HepG2 (cell line): ENCODE measurements at regions not wholly inside any gene's neighbourhood (a gene's known extent, or its start where the extent isn't known, plus 50 kb on each side); places are given as distances from the start of the nearest gene placed in this dataset.

ENCODE experiments used
- ATAC-seq: fragments of 200-7000 bp; cut with Tn5 transposase; 3 replicates; pipeline ENCODE4 v1.9.1; 2020; ENCODE audit warnings: mild to moderate bottlenecking, moderate library complexity
- BruUV-seq: library from RNA; stranded (reverse); fragments of 400-500 nt; replicated peaks from 2 replicates; lab custom pipeline; 2021; lab: Mats Ljungman, UMichigan
- CTCF ChIA-PET: fragments of 300-600 bp; formaldehyde crosslinking; extraction: SDS; loops from one replicate; lab custom pipeline; 2021; ENCODE audit warnings: low total read pairs, inconsistent platforms, low intra/inter-chr PET ratio; lab: Yijun Ruan, JAX
- POLR2A ChIA-PET: fragments of 350-600 bp; sonication (Branson Sonifier 250); formaldehyde crosslinking; loops from one replicate; lab custom pipeline; 2020; ENCODE audit warnings: antibody characterized with exemption, inconsistent platforms; lab: Yijun Ruan, JAX
- DNase-seq: peaks from one replicate; pipeline ENCODE4 v3.0.0-alpha.2; 2015; ENCODE audit warnings: low spot score
- FAIRE-seq: peaks from 3 replicates; lab custom pipeline; 2011; peaks lifted over from hg19 to GRCh38; lab: Jason Lieb, UNC
- H2AFZ ChIP-seq: one replicate; pipeline ENCODE4 v1.6.1; 2011; ENCODE audit warnings: low read length, inconsistent platforms
- H3K27ac ChIP-seq: fragments of 300-600 bp; 3 replicates; pipeline ENCODE4 v1.8.0; 2011; ENCODE audit warnings: mixed run types, mild to moderate bottlenecking, mixed read lengths, low read length, inconsistent platforms; ENCODE audit not compliant: insufficient read depth; ENCODE audit errors: extremely low read length
- H3K27me3 ChIP-seq, 2 experiments: fragments of 200-600 bp in 1 of 2; 2 replicates in 1 of 2; 3 replicates in 1 of 2; pipeline versions ENCODE4 v1.6.0 to v1.8.0; 2011; ENCODE audit warnings: low read length in 2 of 2, mild to moderate bottlenecking in 2 of 2, moderate library complexity in 2 of 2, inconsistent platforms in 1 of 2; ENCODE audit not compliant: insufficient read depth in 2 of 2, control insufficient read depth in 1 of 2
- H3K36me3 ChIP-seq, 2 experiments: fragments of 200-600 bp in 1 of 2; replicated peaks in 1 of 2; 2 replicates in 1 of 2; 3 replicates in 1 of 2; pipeline versions ENCODE4 v1.5.1 to v1.8.0; 2011; ENCODE audit warnings: low read length in 2 of 2, inconsistent platforms in 1 of 2; ENCODE audit not compliant: insufficient read depth in 2 of 2, control insufficient read depth in 1 of 2
- H3K4me1 ChIP-seq: 2 replicates; pipeline ENCODE4 v1.5.1; 2012; ENCODE audit warnings: low read length, inconsistent platforms; ENCODE audit not compliant: insufficient read depth
- H3K4me2 ChIP-seq: 2 replicates; pipeline ENCODE4 v1.6.0; 2011; ENCODE audit warnings: low read depth, low read length, inconsistent platforms
- H3K4me3 ChIP-seq, 3 experiments: fragments of 200-600 bp in 1 of 3; sonication (generic), shearing (Covaris generic) in 1 of 3; replicated peaks in 1 of 3; 2 replicates each; pipeline ENCODE4 v1.5.1; 2011 to 2016; ENCODE audit warnings: low read length in 3 of 3, inconsistent platforms in 2 of 3, low read depth in 2 of 3, mild to moderate bottlenecking in 2 of 3, control low read depth in 1 of 3, mixed read lengths in 1 of 3; ENCODE audit not compliant: insufficient read depth in 1 of 3
- H3K79me2 ChIP-seq: one replicate; pipeline ENCODE4 v1.6.1; 2011; ENCODE audit warnings: low read length, inconsistent platforms; ENCODE audit not compliant: insufficient read depth
- H3K9ac ChIP-seq: 2 replicates; pipeline ENCODE4 v1.6.0; 2011; ENCODE audit warnings: mild to moderate bottlenecking, low read depth, low read length, inconsistent platforms; ENCODE audit not compliant: insufficient read depth
- H3K9me3 ChIP-seq: 2 replicates; pipeline ENCODE4 v1.5.1; 2012; ENCODE audit warnings: mild to moderate bottlenecking, low read length
- H4K20me1 ChIP-seq: 2 replicates; pipeline ENCODE4 v1.6.0; 2011; ENCODE audit warnings: inconsistent platforms, mild to moderate bottlenecking, low read length, moderate library complexity; ENCODE audit not compliant: insufficient read depth
- AHR ChIP-seq: IDR thresholded peaks from 2 replicates; pipeline ENCODE4 v1.6.1; 2018; ENCODE audit warnings: missing genetic modification reagents, missing compliant biosample characterization
- BHLHE40 ChIP-seq: IDR thresholded peaks from 2 replicates; pipeline ENCODE4 v1.6.1; 2011; ENCODE audit warnings: low read length, improper control_type of control experiment
- ZNF496 ChIP-seq: sonication (generic); formaldehyde crosslinking; IDR thresholded peaks from 2 replicates; pipeline ENCODE4 v1.8.1; 2023; ENCODE audit warnings: mild to moderate bottlenecking, moderate library complexity, missing genetic modification reagents; ENCODE audit not compliant: insufficient replicate concordance
- WGBS: methylation state at CpG from one replicate; pipeline ENCODE4 v1.1.6; 2017; ENCODE audit warnings: low lambda C conversion rate; 5-methylcytosine and 5-hydroxymethylcytosine counted together
- in situ Hi-C: cut with HindIII; loops from 2 replicates; pipeline ENCODE4 v1.10.0; 2017; ENCODE audit warnings: low pct_unique_long_range_greater_than_20kb; ENCODE audit not compliant: extremely low pct_ligation_motif_present
- intact Hi-C: fragments of 100-400 bp; cut with micrococcal nuclease; formaldehyde crosslinking; loops from one replicate; pipeline ENCODE4 v1.10.0; 2022; ENCODE audit not compliant: unreplicated experiment
- TF ChIP-seq, protein P1 (sequence below): sonication (generic); formaldehyde crosslinking; IDR thresholded peaks from 2 replicates; pipeline ENCODE4 v1.8.0; 2022; ENCODE audit warnings: missing genetic modification reagents, mild to moderate bottlenecking, inconsistent platforms, borderline replicate concordance
- TF ChIP-seq, protein P2 (sequence below): sonication (generic); formaldehyde crosslinking; IDR thresholded peaks from 2 replicates; pipeline ENCODE4 v1.5.0; 2020; ENCODE audit warnings: mild to moderate bottlenecking, missing genetic modification reagents, borderline replicate concordance

DNA sequence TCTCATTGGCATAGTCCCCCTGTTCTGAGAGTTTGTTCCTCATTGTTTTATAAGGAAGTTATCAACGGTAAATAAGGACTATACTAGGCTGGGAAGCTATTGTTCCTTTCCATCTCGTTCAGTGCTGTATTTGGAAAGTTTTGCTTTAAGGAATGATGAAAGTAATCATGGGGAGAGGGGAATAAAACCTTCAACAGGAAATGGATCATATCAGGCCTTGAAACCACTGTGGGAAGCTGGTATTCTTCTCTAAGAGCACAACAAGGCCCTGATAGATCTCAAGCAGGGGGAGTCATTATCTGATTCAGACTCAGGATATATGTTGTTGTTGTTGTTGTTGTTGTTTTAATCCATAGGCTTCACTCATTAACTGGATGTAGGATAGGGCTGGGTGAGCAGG, 474.5 kb downstream of the ENC1 start:
- Histone ChIP-seq H3K9me3 (no peaks in the 10 kb centered on the region), H3K4me3 (no peak overlapping the region), H3K27ac (no peak overlapping the region), H3K79me2 (no peaks in the 10 kb centered on the region), H3K9ac (no peak overlapping the region), H3K4me2 (no peak overlapping the region), H4K20me1 (no peaks in the 10 kb centered on the region), H3K36me3 (no peaks in the 10 kb centered on the region), H3K27me3 (peaks cover 0 to 1% of the 10 kb centered on the region in 2 experiments; a peak in 1 of 5 replicates), H2AFZ (no peak overlapping the region), H3K4me1 (no peaks in the 10 kb centered on the region)
- 19% methylated on average over 2 of the region's 2 CpGs for WGBS
- intact Hi-C loops (no loop called here), in situ Hi-C loops (no loop called here)
- ChIA-PET POLR2A (no interaction called here), CTCF (no interaction called here)
- ATAC-seq: no peak
- no peak for FAIRE-seq
- no peak for TF ChIP-seq ZNF496
- TF ChIP-seq AHR (CRISPR knock-in tag): no peak
- TF ChIP-seq BHLHE40: no peak
- TF ChIP-seq, protein P1, sequence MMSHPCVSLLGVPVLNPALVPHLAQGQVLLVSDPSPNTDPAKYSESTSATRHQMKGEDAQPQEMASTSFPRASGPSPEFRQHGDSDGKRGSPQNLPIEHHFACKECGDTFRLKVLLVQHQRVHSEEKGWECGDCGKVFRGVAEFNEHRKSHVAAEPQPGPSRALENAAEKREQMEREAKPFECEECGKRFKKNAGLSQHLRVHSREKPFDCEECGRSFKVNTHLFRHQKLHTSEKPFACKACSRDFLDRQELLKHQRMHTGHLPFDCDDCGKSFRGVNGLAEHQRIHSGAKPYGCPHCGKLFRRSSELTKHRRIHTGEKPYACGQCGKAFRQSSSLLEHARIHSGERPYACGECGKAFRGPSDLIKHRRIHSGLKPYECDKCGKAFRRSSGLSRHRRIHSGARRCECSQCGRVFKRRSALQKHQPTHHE (CRISPR knock-in tag): no peak
- TF ChIP-seq, protein P2, sequence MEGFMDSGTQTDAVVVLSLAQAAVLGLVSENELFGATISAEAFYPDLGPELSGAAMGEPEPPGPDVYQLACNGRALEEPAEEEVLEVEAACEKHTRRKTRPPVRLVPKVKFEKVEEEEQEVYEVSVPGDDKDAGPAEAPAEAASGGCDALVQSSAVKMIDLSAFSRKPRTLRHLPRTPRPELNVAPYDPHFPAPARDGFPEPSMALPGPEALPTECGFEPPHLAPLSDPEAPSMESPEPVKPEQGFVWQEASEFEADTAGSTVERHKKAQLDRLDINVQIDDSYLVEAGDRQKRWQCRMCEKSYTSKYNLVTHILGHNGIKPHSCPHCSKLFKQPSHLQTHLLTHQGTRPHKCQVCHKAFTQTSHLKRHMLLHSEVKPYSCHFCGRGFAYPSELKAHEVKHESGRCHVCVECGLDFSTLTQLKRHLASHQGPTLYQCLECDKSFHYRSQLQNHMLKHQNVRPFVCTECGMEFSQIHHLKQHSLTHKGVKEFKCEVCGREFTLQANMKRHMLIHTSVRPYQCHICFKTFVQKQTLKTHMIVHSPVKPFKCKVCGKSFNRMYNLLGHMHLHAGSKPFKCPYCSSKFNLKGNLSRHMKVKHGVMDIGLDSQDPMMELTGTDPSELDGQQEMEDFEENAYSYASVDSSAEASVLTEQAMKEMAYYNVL (CRISPR knock-in tag): no peak
- no peak for DNase-seq
- BruUV-seq: no TSS peak
